Motor neuron (in vitro differentiated cells): ENCODE measurements at regions not wholly inside any gene's neighbourhood (a gene's known extent, or its start where the extent isn't known, plus 50 kb on each side); places are given as distances from the start of the nearest gene placed in this dataset.

Experiments
- ATAC-seq, 8 experiments: fragments of 200-7000 bp; cut with Tn5 transposase; replicated peaks in 6 of 8; 2 replicates each; pipeline ENCODE4 v1.8.0; 2021; ENCODE audit warnings: mild to moderate bottlenecking in 8 of 8, moderate library complexity in 8 of 8
- H3K27ac ChIP-seq, 2 donors: fragments of 250-450 bp; sonication (Bioruptor Pico); 2 replicates each; pipeline ENCODE4 v1.9.0; 2021; ENCODE audit warnings: antibody characterized with exemption in 2 of 2, mild to moderate bottlenecking in 2 of 2, moderate library complexity in 1 of 2
- H3K4me1 ChIP-seq, 2 donors: fragments of 250-450 bp; sonication (Bioruptor Pico); replicated peaks in 1 of 2; 2 replicates each; pipeline ENCODE4 v1.6.1; 2021; ENCODE audit warnings: antibody characterized with exemption in 2 of 2, mild to moderate bottlenecking in 2 of 2, moderate library complexity in 1 of 2
- H3K4me3 ChIP-seq, 5 donors: fragments of 250-450 bp; sonication (Bioruptor Pico); 2 replicates each; pipeline ENCODE4 v1.9.0; 2021; ENCODE audit warnings: antibody characterized with exemption in 5 of 5, mild to moderate bottlenecking in 5 of 5, moderate library complexity in 4 of 5
- WGBS, 10 experiments: fragments of 450-650 bp; shearing (Covaris generic); methylation state at CpG; one replicate each; pipeline ENCODE4 v1.0.0; 2022; 5-methylcytosine and 5-hydroxymethylcytosine counted together
- in situ Hi-C, 9 experiments: fragments of 400-800 bp; cut with MboI; loops; one replicate each; pipeline ENCODE4 v1.15.0; 2021; ENCODE audit warnings: low sequenced_read_pairs in 9 of 9, low pct_unique_long_range_greater_than_20kb in 2 of 9; ENCODE audit not compliant: unreplicated experiment in 9 of 9

GRCh38 chr1:14100919-14101318 lies 400.9 kb downstream of the PRDM2 start:
- WGBS, 10 experiments: 30 to 100% (median 92%) methylated on average over 1 to 9 of the region's 9 CpGs; no CpG with 5 or more reads in 1 of the 10 experiments
- no peak overlapping the region for H3K27ac ChIP-seq
- ATAC-seq: no peak
- no peak overlapping the region for H3K4me3 ChIP-seq
- in situ Hi-C loops: loop anchor here in 5 of 9 experiments (25.0 kb wide), 4 partner anchors 261 to 936 kb away; partner anchors contain the start of gene KAZN (in 1 of the 5)
- H3K4me1 ChIP-seq: peaks cover 8 to 15% of the 10 kb centered on the region in 2 donors

- ATAC-seq: no peak
- no peak overlapping the region for H3K4me3 ChIP-seq
- H3K4me1 ChIP-seq: peaks cover 10 to 15% of the 10 kb centered on the region in 2 donors
- in situ Hi-C loops: loop anchor here in 5 of 9 experiments (25.0 kb wide), 4 partner anchors 260 to 935 kb away; partner anchors contain the start of gene KAZN (in 1 of the 5)
- 61 to 100% (median 86%) methylated on average over 2 to 9 of the region's 9 CpGs; no CpG with 5 or more reads in 3 of the 10 experiments for WGBS, 10 experiments
- no peak overlapping the region for H3K27ac ChIP-seq
Observed at GRCh38 chr1:14102180-14102579, 402.2 kb downstream of the PRDM2 start.

DNA sequence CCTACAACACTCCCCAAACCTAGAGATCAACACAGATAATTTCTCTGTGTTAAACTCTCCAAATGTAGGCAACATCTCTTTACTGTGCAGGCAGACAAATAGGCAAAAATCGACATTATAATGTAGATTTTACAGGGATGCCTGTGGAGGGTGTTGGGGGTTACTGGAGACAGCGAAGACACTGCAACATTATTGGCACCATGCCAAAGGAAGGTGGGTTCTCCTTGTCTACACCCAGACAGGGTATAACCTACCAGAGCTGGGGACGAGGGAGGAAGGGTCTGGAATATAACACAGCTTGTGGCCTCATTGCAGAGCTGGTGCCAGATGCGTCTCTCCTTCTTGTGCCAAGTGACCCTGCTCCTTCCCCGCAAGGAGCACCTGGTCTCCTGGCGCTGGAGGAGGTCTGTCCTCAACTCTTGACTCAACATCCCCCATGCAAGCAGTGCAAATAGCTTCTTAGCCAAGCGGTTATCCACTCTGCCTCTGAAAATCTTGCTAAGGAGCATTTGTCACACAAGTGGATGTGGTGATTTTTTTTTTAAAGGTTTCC lies 404.0 kb downstream of the PRDM2 start:
- no peak overlapping the region for H3K4me3 ChIP-seq
- H3K4me1 ChIP-seq: peaks cover 2 to 6% of the 10 kb centered on the region in 2 donors
- no peak overlapping the region for H3K27ac ChIP-seq
- in situ Hi-C loops: loop anchor here in 5 of 9 experiments (25.0 kb wide), 4 partner anchors 258 to 933 kb away; partner anchors contain the start of gene KAZN (in 1 of the 5)
- ATAC-seq: no peak
- 0 to 82% (median 67%) methylated on average over 1 to 7 of the region's 7 CpGs; no CpG with 5 or more reads in 3 of the 10 experiments for WGBS, 10 experiments

DNA sequence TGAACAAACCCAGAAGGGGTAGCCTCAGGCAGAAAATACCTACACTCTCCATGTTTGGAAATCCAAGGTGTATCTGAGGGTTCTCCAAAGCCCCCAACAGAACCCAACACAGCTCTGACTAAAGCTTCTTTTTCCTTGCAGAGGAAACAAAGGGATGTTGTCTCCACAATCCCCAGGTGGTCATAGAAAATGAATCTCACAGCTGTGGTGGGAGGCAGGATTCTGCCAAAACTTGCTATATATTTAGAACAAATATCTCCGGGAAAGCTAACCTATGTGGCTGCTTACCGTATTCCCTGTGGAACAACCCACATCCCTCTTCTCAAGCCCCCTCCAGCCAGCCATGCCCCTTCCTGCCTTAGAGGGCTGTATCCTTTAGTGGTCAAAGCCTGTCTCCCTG lies 406.1 kb downstream of the PRDM2 start:
- H3K4me1 ChIP-seq: peaks cover 0 to 2% of the 10 kb centered on the region in 2 donors
- 60 to 100% (median 93%) methylated on average over 1 to 2 of the region's 2 CpGs; no CpG with 5 or more reads in 3 of the 10 experiments for WGBS, 10 experiments
- no peak overlapping the region for H3K27ac ChIP-seq
- H3K4me3 ChIP-seq: no peak overlapping the region
- no peak for ATAC-seq
- in situ Hi-C loops: loop anchor here in 5 of 9 experiments (25.0 kb wide), 4 partner anchors 256 to 931 kb away; partner anchors contain the start of gene KAZN (in 1 of the 5)

DNA sequence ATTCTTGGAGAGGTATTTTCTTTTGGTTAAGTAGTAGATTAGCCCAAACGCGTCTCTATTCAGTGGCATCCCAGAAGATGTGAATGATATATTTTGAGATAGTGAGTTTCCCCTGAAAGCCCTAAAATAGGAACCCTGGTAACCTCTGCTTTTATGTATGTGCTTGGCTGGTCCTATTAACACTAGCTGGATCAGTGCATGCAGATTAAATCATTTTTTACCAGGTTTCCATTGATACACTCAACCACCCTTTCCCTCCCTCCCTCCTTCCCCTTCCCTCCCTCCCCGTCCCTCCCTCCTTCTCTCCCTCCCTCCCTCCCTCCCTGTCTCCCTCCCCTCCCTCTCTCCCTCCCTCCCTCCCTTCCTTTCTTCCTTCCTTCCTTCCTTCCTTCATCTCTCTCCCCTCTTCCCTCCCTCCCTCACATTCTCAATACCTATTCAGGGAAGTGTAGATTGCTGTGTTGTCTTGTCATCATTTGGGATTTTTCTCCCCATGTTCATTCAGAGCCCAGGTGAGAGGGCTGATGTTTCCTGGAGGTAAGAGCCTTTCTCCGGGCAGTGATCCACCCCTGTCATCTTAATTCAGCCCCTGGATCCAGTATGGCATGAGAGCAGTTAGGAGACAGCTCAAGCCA lies 406.8 kb downstream of the PRDM2 start:
- WGBS, 10 experiments: 20 to 100% (median 78%) methylated on average over 1 to 3 of the region's 4 CpGs; no CpG with 5 or more reads in 4 of the 10 experiments
- no peak overlapping the region for H3K4me3 ChIP-seq
- H3K4me1 ChIP-seq: peaks cover 0 to 2% of the 10 kb centered on the region in 2 donors
- H3K27ac ChIP-seq: no peak overlapping the region
- in situ Hi-C loops: loop anchor here in 5 of 9 experiments (25.0 kb wide), 4 partner anchors 256 to 931 kb away; partner anchors contain the start of gene KAZN (in 1 of the 5)
- no peak for ATAC-seq

- H3K4me1 ChIP-seq: peaks cover 0 to 2% of the 10 kb centered on the region in 2 donors
- in situ Hi-C loops: loop anchor here in 5 of 9 experiments (25.0 kb wide), 4 partner anchors 254 to 929 kb away; partner anchors contain the start of gene KAZN (in 1 of the 5)
- 8 to 84% (median 77%) methylated on average over 4 to 14 of the region's 14 CpGs; no CpG with 5 or more reads in 2 of the 10 experiments for WGBS, 10 experiments
- H3K27ac ChIP-seq: no peak overlapping the region
- H3K4me3 ChIP-seq: no peak overlapping the region
- ATAC-seq: peak in 1 of 8 experiments; percentile 45
Observed at GRCh38 chr1:14108356-14109275, 408.6 kb downstream of the PRDM2 start.

- 33 to 100% (median 67%) methylated on average over 1 of the region's 1 CpG; no CpG with 5 or more reads in 3 of the 10 experiments for WGBS, 10 experiments
- in situ Hi-C loops: loop anchor here in 5 of 9 experiments (25.0 kb wide), 4 partner anchors 253 to 928 kb away; partner anchors contain the start of gene KAZN (in 1 of the 5)
Observed at GRCh38 chr1:14109276-14109635, 409.3 kb downstream of the PRDM2 start.

DNA sequence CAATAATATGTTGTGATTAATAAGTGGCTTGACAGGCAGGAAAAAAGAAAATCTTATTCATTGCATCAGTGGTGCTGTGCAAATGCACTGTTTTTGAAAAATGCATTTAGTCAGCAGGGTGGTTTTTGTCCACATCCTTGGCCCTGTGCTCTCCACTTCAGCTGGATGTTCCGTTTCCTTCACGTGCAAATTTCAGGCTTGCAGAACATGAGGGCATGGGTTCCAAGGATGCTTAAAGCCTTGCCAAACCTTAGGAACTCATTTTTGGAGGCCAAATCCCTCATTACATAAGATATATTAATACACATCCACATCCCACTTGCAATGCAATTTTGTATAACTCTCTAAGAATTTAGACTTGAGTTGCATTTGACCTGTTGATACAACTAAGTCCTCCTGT lies 410.1 kb downstream of the PRDM2 start:
- WGBS, 10 experiments: 8 to 100% (median 85%) methylated on average over 1 to 2 of the region's 2 CpGs; no CpG with 5 or more reads in 4 of the 10 experiments
- in situ Hi-C loops: loop anchor here in 5 of 9 experiments (25.0 kb wide), 4 partner anchors 252 to 927 kb away; partner anchors contain the start of gene KAZN (in 1 of the 5)
- Histone ChIP-seq H3K4me1 (peaks cover 4 to 9% of the 10 kb centered on the region in 2 donors), H3K27ac (no peak overlapping the region), H3K4me3 (no peak overlapping the region)
- ATAC-seq: no peak

More at GRCh38 chr1:14109276-14109635, 409.3 kb downstream of the PRDM2 start:
- peaks cover 3 to 4% of the 10 kb centered on the region in 2 donors for H3K4me1 ChIP-seq
- H3K27ac ChIP-seq: no peak overlapping the region
- H3K4me3 ChIP-seq: no peak overlapping the region
- ATAC-seq: no peak

- ATAC-seq: no peak
- Histone ChIP-seq H3K4me1 (peaks cover 4 to 10% of the 10 kb centered on the region in 2 donors), H3K27ac (no peak overlapping the region), H3K4me3 (no peak overlapping the region)
- in situ Hi-C loops: loop anchor here in 5 of 9 experiments (25.0 kb wide), 4 partner anchors 251 to 926 kb away; partner anchors contain the start of gene KAZN (in 1 of the 5)
- 61 to 93% (median 79%) methylated on average over 1 to 5 of the region's 5 CpGs; no CpG with 5 or more reads in 5 of the 10 experiments for WGBS, 10 experiments
Observed at GRCh38 chr1:14111121-14111520, 411.1 kb downstream of the PRDM2 start.

GRCh38 chr1:14112613-14113012 lies 412.6 kb downstream of the PRDM2 start:
- no peak for ATAC-seq
- no peak overlapping the region for H3K4me3 ChIP-seq
- in situ Hi-C loops: loop anchor here in 5 of 9 experiments (25.0 kb wide), 4 partner anchors 250 to 925 kb away; partner anchors contain the start of gene KAZN (in 1 of the 5)
- H3K4me1 ChIP-seq: peaks cover 2 to 10% of the 10 kb centered on the region in 2 donors
- 67 to 100% (median 90%) methylated on average over 1 of the region's 1 CpG; no CpG with 5 or more reads in 6 of the 10 experiments for WGBS, 10 experiments
- H3K27ac ChIP-seq: no peak overlapping the region

- ATAC-seq: no peak
- Histone ChIP-seq H3K4me1 (peaks cover 2 to 10% of the 10 kb centered on the region in 2 donors), H3K27ac (no peak overlapping the region), H3K4me3 (no peak overlapping the region)
- in situ Hi-C loops: loop anchor here in 5 of 9 experiments (25.0 kb wide), 4 partner anchors 249 to 924 kb away; partner anchors contain the start of gene KAZN (in 1 of the 5)
- 40 to 90% (median 77%) methylated on average over 1 to 9 of the region's 9 CpGs; no CpG with 5 or more reads in 2 of the 10 experiments for WGBS, 10 experiments
Observed at GRCh38 chr1:14113271-14113670, 413.3 kb downstream of the PRDM2 start.
